Omental fat pad (tissue), 3 donors: ENCODE measurements at regions not wholly inside any gene's neighbourhood (a gene's known extent, or its start where the extent isn't known, plus 50 kb on each side); places are given as distances from the start of the nearest gene placed in this dataset.

ENCODE experiments used
- ATAC-seq: fragments of 150-250 bp; one replicate; pipeline ENCODE4 v1.9.1; 2016; ENCODE audit warnings: mild to moderate bottlenecking, moderate library complexity; ENCODE audit not compliant: low FRiP score
- DNase-seq: peaks from one replicate; pipeline ENCODE4 v3.0.0-alpha.2; 2019; ENCODE audit warnings: low spot score
- CTCF ChIP-seq, 3 donors: fragments of 450-650 bp; IDR thresholded peaks; one replicate each; pipeline ENCODE4 v1.5.1; 2016 to 2017; ENCODE audit warnings: antibody characterized with exemption in 3 of 3, mild to moderate bottlenecking in 3 of 3, moderate library complexity in 2 of 3

- ATAC-seq (no peak), DNase-seq (no peak)
- TF ChIP-seq CTCF (IDR thresholded peaks at IDR 0.05), result no peak
These were observed 88.4 kb upstream of the ESR1 start for GRCh38 chr6:151719070-151719469.

- ATAC-seq (no peak), DNase-seq (no peak)
- TF ChIP-seq CTCF (IDR thresholded peaks at IDR 0.05), result no peak
These were observed 86.3 kb upstream of the ESR1 start for GRCh38 chr6:151721146-151721545.

- DNase-seq (no peak), ATAC-seq (no peak)
- TF ChIP-seq CTCF (IDR thresholded peaks at IDR 0.05), result no peak
These were observed 85.8 kb upstream of the ESR1 start for GRCh38 chr6:151721671-151722070.

GRCh38 chr6:151722342-151722741 is 85.1 kb upstream of the ESR1 start:
- TF ChIP-seq CTCF (IDR thresholded peaks at IDR 0.05), result no peak
- ATAC-seq (no peak), DNase-seq (no peak)

- no peak for TF ChIP-seq CTCF (IDR thresholded peaks at IDR 0.05)
- ATAC-seq, result no peak
- no peak for DNase-seq
These were observed 84.3 kb upstream of the ESR1 start for GRCh38 chr6:151723152-151723551.

GRCh38 chr6:151729829-151730495 is 77.5 kb upstream of the ESR1 start:
- TF ChIP-seq CTCF (IDR thresholded peaks at IDR 0.05), result no peak
- DNase-seq, result no peak
- no peak for ATAC-seq

- TF ChIP-seq CTCF (IDR thresholded peaks at IDR 0.05), result no peak
- no peak for ATAC-seq
- no peak for DNase-seq
These were observed 77.0 kb upstream of the ESR1 start for GRCh38 chr6:151730496-151730870.
